GM19025 (cell line): ENCODE measurements at regions not wholly inside any gene's neighbourhood (a gene's known extent, or its start where the extent isn't known, plus 50 kb on each side); places are given as distances from the start of the nearest gene placed in this dataset.

Experiments
- ATAC-seq: cut with Tn5 transposase; IDR thresholded peaks from one replicate; pipeline ENCODE4 v1.9.1; 2021; ENCODE audit warnings: mild to moderate bottlenecking, low read depth, moderate library complexity; ENCODE audit not compliant: unreplicated experiment

DNA sequence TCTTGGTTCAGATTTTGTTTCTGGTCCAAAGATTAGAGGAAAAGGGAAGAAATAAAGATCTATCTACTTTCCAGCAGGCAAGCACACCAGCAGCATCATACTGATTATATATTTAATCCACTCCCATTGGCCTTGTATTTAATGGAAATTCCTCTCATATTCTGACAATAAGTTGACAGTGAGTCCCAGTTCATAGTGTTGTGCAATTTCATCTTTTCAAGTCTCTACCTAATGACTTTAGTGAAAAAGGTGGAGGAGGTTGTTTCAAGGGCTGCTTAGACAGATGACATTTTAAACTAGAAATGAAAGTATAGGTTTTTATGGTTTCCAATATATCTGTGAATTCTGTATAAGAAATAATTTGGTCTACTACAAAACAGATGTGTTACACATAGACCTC is 298.6 kb downstream of the PABPC4L start:
- ATAC-seq, result no peak

GRCh38 chr4:133891011-133891410 is 310.6 kb downstream of the PABPC4L start:
- no peak for ATAC-seq

- ATAC-seq, result no peak
These were observed 313.9 kb downstream of the PABPC4L start for GRCh38 chr4:133887723-133888122.

DNA sequence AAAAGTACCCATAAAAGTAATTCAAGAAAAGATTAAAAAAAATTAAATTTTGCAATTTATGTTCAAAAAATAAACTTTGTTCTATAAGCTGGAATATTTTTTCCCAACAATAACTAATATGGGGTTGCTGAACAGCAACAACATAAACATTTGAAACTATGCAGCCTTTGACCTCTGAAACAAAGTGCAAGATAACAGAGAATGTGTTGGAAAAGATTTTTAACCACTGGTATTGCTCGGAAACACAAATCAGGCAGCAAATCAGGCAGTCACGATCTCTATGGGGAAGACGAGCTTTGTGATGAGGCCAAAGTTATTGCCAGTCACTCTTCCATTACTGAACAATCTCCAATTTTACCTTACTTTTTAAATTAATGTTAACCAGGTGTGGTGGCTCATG is 332.1 kb downstream of the PABPC4L start:
- no peak for ATAC-seq

DNA sequence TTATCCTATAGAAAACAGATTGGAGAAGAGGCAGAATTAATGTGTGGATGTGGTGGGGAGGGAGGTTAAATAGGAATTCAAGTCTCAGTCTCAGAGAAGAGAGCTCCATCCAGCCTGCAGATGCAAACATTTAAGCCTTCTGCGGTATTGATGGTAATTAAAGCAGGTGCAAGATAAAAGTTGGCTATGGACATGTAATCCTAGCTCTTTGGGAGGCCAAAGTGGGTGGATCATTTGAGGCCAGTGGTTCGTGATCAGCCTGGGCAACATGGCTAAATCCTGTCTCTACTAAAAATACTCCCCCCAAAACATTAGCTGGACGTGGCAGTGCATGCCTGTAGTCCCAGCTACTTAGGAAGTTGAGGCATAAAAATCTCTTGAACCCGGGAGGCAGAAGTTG is 332.7 kb downstream of the PABPC4L start:
- no peak for ATAC-seq

GRCh38 chr4:133866328-133866699 is 335.3 kb downstream of the PABPC4L start:
- no peak for ATAC-seq

- ATAC-seq, result no peak
These were observed 335.8 kb downstream of the PABPC4L start for GRCh38 chr4:133865612-133866327.

DNA sequence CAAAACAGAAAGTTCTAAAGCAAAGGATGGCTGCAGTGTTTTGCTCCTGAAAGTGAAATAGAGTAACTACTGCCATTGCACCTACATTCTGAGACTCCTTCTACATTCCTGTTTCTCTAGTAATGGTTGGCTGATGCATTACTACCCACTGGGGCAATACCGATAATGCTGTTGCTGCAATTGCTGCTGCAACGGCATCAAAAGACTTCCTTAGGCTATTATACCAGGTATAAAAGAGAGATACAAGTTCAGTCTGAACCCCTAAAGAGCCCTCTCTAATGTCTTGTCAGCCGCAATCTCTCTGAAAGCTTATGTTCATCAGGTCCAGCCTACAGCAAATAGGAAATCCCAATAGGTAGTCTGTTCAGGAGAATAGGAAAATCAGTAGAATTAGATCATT is 338.4 kb downstream of the PABPC4L start:
- no peak for ATAC-seq

GRCh38 chr4:133856731-133857355 is 344.7 kb downstream of the PABPC4L start:
- no peak for ATAC-seq

GRCh38 chr4:133855001-133855400 is 346.6 kb downstream of the PABPC4L start:
- no peak for ATAC-seq

DNA sequence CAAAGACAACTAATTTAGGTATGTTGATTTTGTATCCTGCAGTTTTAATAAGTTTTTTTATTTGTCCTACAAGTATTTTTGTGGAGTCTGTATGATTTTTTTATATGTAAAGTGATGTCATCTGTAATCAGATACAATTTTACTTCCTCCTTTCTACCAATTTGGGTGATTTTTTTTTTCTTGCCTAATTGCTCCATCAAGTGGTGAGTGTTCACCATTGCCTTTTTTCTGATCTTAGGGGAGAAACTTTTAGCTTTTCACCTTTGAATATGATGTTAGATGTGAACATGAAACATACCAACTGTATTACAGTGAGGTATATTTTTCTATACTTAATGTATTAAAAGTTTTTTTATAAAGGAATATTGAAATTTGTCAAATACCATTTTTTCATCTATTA is 362.3 kb downstream of the PABPC4L start:
- no peak for ATAC-seq

- no peak for ATAC-seq
These were observed 378.4 kb downstream of the PABPC4L start for GRCh38 chr4:133823177-133823576.

- no peak for ATAC-seq
These were observed 388.6 kb downstream of the PABPC4L start for GRCh38 chr4:133812954-133813353.

DNA sequence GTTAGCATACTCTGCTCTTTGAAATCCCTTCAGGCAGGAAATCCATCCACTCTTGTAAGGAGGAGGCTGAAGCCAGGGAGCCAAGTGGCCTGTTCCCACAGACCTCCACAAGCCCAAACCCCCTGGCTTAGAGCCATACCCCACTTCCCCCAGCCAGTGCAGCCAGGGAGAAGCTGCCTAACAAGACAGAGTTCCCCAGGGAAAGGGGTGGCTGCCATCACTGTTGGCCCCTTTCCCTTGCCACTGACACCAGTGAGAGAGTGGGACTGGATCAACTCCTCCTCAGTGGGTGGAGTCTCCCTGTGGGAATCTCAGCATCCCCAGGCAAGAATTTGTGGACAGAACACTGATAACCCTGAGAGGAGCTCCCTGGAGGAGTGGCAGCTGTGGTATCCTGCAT is 389.4 kb downstream of the PABPC4L start:
- ATAC-seq, result no peak

GRCh38 chr4:133808151-133808550 is 393.4 kb downstream of the PABPC4L start:
- no peak for ATAC-seq

DNA sequence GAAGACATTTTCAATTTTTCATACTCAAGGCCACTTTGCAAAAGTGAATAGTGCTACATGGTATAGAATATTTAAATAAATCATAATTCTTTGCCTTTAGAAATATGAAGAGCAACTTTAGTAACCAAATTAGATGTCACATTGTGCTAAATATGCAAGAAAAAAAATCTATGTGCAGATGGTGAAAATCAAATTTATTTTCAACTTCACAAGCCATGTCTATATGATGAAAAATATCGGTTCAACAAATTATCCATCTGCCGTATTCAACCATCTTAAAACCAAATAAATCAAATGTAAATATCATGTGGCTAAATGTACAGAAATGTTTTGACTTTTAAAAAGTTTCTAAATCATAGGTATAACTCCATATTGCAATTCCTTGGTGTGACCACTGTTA is 398.2 kb downstream of the PABPC4L start:
- no peak for ATAC-seq

DNA sequence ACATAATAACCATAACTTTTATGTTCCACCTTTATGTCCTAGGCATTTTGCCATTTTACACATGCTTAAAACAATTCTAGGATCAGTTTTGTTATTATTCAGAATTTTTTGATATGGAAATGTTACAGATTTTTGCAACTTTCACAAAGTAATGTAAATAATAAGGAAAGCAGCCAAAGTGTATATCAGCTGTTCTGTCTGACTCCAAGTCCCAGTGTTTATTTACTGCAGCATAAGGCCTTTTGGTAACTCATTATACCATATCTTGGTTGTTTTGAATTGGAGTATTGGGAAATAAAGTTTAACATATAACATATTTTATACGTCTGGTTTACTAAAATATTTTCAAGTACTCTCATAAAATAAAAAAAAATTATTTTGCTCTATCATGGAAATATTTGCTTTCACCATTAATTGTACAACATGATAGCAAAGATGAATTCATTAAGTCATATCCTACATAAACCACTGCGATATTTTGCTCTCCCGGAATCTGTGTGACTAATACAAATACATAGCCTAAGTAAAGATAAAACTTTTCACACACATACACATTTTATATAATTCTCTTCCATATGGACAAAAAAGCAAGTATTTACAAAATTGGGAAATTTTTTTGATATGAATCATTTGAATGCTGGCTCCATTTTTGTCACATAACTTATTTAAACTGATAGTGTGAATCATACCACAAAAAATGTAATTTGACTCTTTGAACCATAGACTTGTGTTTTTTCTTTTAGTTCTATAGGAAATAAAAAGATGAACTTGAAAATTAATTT is 399.0 kb downstream of the PABPC4L start:
- ATAC-seq, result no peak

- no peak for ATAC-seq
These were observed 399.7 kb downstream of the PABPC4L start for GRCh38 chr4:133801883-133802282.

- ATAC-seq, result no peak
These were observed 400.6 kb downstream of the PABPC4L start for GRCh38 chr4:133800966-133801365.

DNA sequence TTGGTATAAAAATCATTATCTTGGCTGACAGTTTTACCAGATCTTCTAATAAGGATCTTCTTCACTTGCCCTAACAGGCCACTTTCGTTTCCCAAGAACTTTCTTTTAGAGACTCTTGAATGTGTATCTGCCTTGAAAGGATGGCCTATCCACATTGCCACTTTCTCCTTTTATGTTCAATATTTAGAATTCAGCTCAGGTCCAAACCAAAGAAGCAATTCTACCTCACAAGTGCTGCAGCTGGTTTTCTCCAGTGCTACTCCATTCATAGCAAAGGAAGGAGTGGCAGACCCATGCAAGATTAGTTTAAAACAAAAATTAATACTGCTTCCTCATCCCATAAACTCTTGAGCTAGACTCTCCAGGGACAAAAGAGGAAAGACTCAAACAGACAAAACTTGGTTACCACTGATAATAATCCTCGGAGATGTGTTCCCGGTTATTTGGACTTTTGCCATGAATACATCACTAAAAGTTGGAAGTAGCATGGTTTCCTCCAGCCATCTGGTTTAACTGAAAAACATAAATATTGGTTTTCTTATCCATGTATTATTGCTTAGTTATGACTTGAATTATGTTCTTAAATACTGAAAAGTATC is 401.8 kb downstream of the PABPC4L start:
- ATAC-seq, result no peak

- no peak for ATAC-seq
These were observed 423.9 kb downstream of the PABPC4L start for GRCh38 chr4:133777661-133778060.
